Fibroblast of upper back skin (primary cell): ENCODE measurements at regions not wholly inside any gene's neighbourhood (a gene's known extent, or its start where the extent isn't known, plus 50 kb on each side); places are given as distances from the start of the nearest gene placed in this dataset.

ENCODE experiments used
- DNase-seq: peaks from one replicate; pipeline ENCODE4 v3.0.0-alpha.2; 2013

DNA sequence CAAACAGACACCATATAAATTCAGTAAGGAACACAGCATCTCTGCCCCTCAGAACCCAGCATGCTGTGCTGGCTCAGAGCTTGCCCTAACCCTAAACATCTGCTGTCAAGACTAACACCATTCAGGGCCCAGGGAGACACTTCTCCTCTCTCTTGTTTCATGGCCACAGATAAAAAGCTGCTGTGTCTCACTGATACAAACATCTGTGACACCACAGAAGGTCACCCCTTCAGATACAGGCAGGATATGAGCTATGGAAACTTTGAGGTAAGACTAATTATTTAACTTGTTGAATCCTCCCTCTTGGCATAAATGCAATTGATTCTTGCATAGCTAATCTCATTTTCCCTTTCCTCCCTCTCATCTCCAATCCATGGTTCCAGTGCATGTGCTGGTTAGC lies 61.6 kb upstream of the GPR12 start:
- DNase-seq: no peak

DNA sequence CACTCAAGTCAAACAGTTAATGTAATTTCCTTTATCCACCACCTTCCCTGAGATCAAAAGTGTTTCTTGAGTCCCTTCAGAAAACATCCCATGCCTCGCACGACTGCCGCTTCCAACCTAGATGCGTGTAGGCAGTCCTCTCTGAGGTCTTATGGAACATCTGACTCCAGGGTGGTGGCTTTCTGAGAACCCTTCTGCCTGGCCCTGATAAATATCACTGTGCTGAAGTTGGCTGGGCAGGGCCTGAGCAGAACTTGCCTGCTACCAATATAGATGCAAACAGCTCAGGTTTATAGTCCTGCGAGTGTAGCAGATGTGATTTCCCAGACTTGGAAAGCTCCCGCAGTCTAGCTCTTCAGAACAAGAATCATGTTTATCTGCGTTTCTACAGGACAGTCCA lies 61.1 kb upstream of the GPR12 start:
- DNase-seq: no peak

DNA sequence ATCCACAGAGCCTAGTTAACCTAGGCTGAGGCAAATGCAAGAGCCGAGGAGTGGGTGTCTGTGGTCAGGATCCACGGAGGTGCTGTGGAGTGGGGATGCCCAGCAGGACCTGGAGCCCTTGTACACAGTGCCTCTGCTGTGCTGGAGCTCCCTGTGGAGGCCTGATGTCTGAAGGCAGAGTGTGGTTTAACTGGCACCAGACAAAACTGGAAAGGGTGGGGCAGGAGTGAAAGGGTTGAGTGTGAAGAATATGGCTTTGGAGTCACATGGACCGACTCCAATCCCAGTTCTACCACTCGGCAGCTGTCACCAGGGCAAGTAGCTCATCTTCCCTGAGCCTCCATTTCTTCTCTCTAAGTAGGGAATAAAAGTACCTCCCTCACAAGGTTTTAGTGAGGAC lies 60.3 kb upstream of the GPR12 start:
- DNase-seq: no peak

DNA sequence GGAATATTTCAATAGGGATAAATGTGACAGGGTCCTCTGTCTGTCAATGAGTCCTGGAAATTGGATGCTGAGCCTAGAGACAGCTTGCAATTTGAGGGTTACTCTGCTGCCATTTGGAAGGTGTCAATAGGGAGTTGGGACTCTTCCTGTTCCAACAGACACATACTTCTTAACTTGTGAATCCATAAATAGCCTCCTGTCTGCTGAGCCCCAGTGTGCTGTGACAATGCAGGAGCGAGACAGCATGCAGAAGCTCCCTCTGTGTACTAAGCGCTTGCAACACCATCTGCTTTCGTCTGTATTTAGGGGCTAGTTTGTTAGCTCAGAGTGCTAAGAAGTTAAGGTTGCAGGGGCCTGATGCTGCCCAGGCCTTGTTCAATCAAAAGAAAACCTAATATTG lies 58.5 kb upstream of the GPR12 start:
- DNase-seq: no peak

DNA sequence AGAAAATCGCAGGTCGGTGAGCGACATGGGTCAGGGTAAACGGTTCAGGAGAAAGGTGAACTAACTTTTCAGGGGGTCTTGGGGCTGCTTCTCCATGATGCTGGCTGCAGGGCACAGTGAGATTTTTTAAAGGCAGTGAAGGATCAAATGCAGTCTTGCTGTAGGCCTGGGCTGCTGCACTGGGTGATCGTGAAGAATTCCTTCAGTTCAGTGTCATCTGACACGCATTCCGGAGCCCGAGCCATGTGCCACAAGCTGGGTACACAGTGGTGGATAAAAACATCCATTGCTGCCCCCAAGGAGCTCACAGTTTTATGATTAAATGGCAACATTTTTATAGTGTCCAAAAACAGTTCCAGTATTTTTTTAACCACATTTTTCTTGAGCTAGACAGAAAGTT lies 56.3 kb upstream of the GPR12 start:
- no peak for DNase-seq

DNA sequence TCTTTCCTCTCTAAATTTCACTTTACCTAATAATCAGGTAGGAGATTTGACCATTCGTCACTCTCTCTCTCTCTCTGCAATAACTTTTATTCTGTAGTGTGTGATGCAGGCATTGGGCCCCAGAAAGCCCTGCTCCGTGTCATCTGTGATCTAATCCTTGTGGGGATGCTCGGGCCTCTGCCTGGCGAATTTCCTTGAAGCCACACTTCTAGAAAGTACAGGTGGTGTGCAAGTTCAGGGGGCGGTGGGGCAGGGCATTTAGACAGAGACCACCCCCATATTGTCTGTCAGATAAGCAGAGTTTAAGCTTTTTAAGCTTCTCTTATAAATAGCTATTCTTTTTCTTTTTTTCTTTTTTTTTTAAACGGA lies 53.4 kb upstream of the GPR12 start:
- no peak for DNase-seq

DNA sequence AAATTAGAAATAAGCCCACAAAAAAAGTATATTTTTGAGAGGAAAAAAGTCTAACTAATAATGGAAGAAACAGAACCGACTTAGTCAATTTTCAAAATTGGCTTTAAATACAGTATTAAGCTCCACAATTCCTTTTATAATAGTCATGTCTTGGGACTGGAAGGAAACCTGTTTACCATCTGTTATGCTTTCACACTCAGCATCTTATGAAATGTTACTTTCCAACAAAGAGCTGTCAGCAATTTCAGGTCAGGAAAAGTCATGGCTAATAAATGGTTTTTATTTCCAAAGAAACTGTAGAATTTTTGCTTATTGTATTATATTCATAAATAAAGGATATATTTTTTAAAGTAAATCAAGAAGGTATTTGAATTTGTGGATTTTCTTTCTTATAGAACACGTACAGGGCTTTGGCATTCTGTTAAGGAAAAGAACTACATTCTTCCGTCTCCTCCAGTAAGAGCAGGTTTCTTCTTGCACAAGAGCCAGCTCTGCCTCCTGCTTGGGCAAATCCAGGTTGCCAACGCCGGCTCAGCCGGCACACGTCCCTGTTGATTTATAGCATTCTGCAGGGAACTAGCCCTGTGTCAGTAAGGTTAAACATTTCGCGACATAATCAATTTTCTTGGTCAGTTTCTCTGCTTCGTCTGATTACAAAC lies 52.9 kb upstream of the GPR12 start:
- no peak for DNase-seq

DNA sequence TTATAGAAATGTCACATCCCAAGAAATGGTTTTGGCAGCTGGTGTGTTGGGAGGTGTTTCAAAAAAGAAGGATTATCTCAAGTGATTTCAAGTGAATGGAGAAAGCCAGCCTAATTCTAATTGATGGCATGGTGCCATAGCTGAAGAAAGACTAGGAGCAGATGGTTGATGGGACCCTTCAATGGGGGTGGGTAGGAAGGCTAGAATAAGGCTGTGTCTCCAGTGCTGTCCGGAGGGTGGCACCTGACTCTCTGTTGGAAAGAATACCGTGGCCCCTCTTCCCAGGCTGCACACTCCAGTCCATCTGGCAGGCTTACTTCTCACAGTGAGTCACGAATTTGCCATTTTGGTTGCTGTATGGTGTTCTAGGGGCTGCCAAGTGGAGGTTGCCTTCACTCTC lies 51.0 kb upstream of the GPR12 start:
- DNase-seq: no peak
